ENCODE measurements at regions not wholly inside any gene's neighbourhood (a gene's known extent, or its start where the extent isn't known, plus 50 kb on each side); places are given as distances from the start of the nearest gene placed in this dataset.

DNA sequence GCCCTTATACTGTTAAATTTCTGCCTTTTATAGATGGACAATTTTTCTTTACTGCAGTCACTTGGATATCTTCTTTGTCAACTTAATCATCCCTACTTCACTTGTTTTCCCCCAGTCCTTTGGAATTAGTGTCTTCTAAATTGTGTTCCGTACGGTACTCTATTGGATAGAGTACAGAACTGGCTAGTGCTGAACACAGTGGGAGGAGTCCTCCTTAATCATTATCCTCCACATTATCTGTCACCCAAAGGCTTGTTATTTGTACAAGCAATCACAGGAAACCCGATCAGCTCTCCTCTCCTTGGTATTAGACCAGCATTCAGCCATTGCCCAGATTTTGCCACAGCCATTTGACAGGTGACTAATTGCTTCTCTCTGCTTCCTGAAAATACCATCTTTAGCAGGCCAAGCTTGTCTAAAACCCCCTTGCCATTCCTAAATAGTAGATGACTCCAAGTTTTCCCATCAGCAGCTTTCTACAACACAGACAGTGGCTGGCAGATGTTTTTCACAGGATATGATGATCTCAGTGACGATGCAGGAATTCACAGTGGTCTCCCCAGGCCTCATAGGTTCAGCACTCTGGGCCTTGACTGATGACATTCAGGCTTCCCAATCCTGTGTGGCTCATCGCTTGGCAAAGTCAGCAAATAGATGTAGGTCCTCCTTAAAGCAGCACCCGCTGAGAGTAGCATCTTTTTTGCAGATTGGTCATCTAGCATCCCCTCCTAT is 216.0 kb upstream of the RGS6 start:
- TF ChIP-seq, protein P1, sequence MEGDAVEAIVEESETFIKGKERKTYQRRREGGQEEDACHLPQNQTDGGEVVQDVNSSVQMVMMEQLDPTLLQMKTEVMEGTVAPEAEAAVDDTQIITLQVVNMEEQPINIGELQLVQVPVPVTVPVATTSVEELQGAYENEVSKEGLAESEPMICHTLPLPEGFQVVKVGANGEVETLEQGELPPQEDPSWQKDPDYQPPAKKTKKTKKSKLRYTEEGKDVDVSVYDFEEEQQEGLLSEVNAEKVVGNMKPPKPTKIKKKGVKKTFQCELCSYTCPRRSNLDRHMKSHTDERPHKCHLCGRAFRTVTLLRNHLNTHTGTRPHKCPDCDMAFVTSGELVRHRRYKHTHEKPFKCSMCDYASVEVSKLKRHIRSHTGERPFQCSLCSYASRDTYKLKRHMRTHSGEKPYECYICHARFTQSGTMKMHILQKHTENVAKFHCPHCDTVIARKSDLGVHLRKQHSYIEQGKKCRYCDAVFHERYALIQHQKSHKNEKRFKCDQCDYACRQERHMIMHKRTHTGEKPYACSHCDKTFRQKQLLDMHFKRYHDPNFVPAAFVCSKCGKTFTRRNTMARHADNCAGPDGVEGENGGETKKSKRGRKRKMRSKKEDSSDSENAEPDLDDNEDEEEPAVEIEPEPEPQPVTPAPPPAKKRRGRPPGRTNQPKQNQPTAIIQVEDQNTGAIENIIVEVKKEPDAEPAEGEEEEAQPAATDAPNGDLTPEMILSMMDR (IDR thresholded peaks at IDR 0.05; ENCODE audit: low read length), result no peak
- TF ChIP-seq EZH2 (IDR thresholded peaks at IDR 0.05; ENCODE audit: borderline replicate concordance, low read length), result no peak

Measured in OCI-LY1 (cell line).